ENCODE measurements at regions not wholly inside any gene's neighbourhood (a gene's known extent, or its start where the extent isn't known, plus 50 kb on each side); places are given as distances from the start of the nearest gene placed in this dataset.

GRCh38 chr12:9379023-9379742 is 171.0 kb upstream of the PZP start:
- DNase-seq (no peak), ATAC-seq (ENCODE audit: low read depth) (no peak)
- H3K4me3 ChIP-seq (ENCODE audit: insufficient read depth, low read depth, low read length): no peak overlapping the region
- H4K5ac ChIP-seq (ENCODE audit: low read depth, low read length): no peak overlapping the region
- no peak overlapping the region for H2AFZ ChIP-seq (replicated peaks; ENCODE audit: low read length, poor library complexity)
- H3K9me3 ChIP-seq (ENCODE audit: control insufficient read depth, insufficient read depth, low read length): no peaks in the 10 kb centered on the region
- H4K8ac ChIP-seq (ENCODE audit: low read depth in 2 of 2, low read length in 2 of 2): no peak overlapping the region
- H3K9ac ChIP-seq (ENCODE audit: low read depth, low read length): no peak overlapping the region
- no peak overlapping the region for H3K18ac ChIP-seq (ENCODE audit: low read depth, low read length)
- H3K4me1 ChIP-seq (ENCODE audit: control insufficient read depth, insufficient read depth, low read length): no peaks in the 10 kb centered on the region
- no peak overlapping the region for H3K56ac ChIP-seq (ENCODE audit: extremely low read depth, insufficient read depth, low read length)
- TF ChIP-seq RAD21 (IDR thresholded peaks at IDR 0.05; ENCODE audit: low read length) (no peak), MAZ (IDR thresholded peaks at IDR 0.05; ENCODE audit: borderline replicate concordance, low read depth, low read length) (no peak), BHLHE40 (IDR thresholded peaks at IDR 0.05; ENCODE audit: low read depth, low read length) (no peak), NFE2L2 (IDR thresholded peaks at IDR 0.05; ENCODE audit: low read depth, low read length) (no peak), CEBPB (IDR thresholded peaks at IDR 0.05; ENCODE audit: low read depth, low read length) (no peak), CTCF (conservative IDR thresholded peaks at IDR 0.05; ENCODE audit: low read depth, low read length) (no peak), CHD1 (IDR thresholded peaks at IDR 0.05; ENCODE audit: low read depth, low read length) (no peak), MAFK (IDR thresholded peaks at IDR 0.05; ENCODE audit: low read depth, low read length) (no peak), USF2 (IDR thresholded peaks at IDR 0.05; ENCODE audit: low read depth, low read length) (no peak), MXI1 (IDR thresholded peaks at IDR 0.05; ENCODE audit: borderline replicate concordance, low read depth, low read length) (no peak), POLR2A (IDR thresholded peaks at IDR 0.05; ENCODE audit: low read depth, low read length) (no peak), ELK1 (IDR thresholded peaks at IDR 0.05; ENCODE audit: borderline replicate concordance, low read depth, low read length) (no peak), SMC3 (IDR thresholded peaks at IDR 0.05; ENCODE audit: low read depth, low read length) (no peak), RFX5 (IDR thresholded peaks at IDR 0.05; ENCODE audit: low read depth, low read length) (no peak)
- H4K91ac ChIP-seq (ENCODE audit: insufficient read depth, low read depth, low read length): no peak overlapping the region
- no peak overlapping the region for H2AK5ac ChIP-seq (ENCODE audit: low read depth, low read length)
- H3K9me1 ChIP-seq (ENCODE audit: insufficient read depth, low read length): no peaks in the 10 kb centered on the region
- no peak overlapping the region for H2AK9ac ChIP-seq (replicated peaks; ENCODE audit: low read depth, low read length, poor library complexity)
- H3K23ac ChIP-seq (ENCODE audit: low read depth, low read length): no peak overlapping the region
- no peak overlapping the region for H3K4me2 ChIP-seq (ENCODE audit: low read depth, low read length)
- BruUV-seq (replicated peaks): no TSS peak
- WGBS, 2 experiments (ENCODE audit: extremely low coverage in 2 of 2, insufficient read length in 1 of 2): 100% methylated on average over 1 of the region's 11 CpGs; no CpG with 5 or more reads in 1 of the 2 experiments
- ChIA-PET CTCF (interaction anchor here (0.7 kb wide), 1 partner anchor 10 kb away, joined by 4 read pairs; no protein-coding TSS in a partner anchor), POLR2A (ENCODE audit: unreplicated experiment) (no interaction called here)
- H3K27me3 ChIP-seq (ENCODE audit: control insufficient read depth, insufficient read depth, low read length): peaks cover 7% of the 10 kb centered on the region; the same call in 1 of the 2 replicates
- H3K79me1 ChIP-seq (ENCODE audit: low read depth in 1 of 2, low read length in 2 of 2): no peaks in the 10 kb centered on the region
- H2BK120ac ChIP-seq (ENCODE audit: low read depth, low read length): no peak overlapping the region
- H2BK20ac ChIP-seq (ENCODE audit: low read depth, low read length): no peak overlapping the region
- H3K14ac ChIP-seq (replicated peaks; ENCODE audit: low read depth, low read length): no peak overlapping the region
- no peaks in the 10 kb centered on the region for H3K36me3 ChIP-seq (ENCODE audit: control insufficient read depth, insufficient read depth, low read length)
- dilution Hi-C loops (cut with HindIII; ENCODE audit: low sequenced_read_pairs, unreplicated experiment) (no loop called here), intact Hi-C loops (cut with micrococcal nuclease) (no loop called here), in situ Hi-C loops (cut with MboI; ENCODE audit: low sequenced_read_pairs) (no loop called here)
- H3K27ac ChIP-seq (ENCODE audit: insufficient read depth, low read length): no peak overlapping the region
- no peak overlapping the region for H3K4ac ChIP-seq (ENCODE audit: low read depth, low read length)
- H2BK15ac ChIP-seq (ENCODE audit: low read depth, low read length): no peak overlapping the region
- H4K20me1 ChIP-seq (ENCODE audit: insufficient read depth, low read length): no peaks in the 10 kb centered on the region
- no peak overlapping the region for H2BK5ac ChIP-seq (ENCODE audit: low read depth, low read length, poor library complexity, severe bottlenecking)
